HG03139 (cell line): ENCODE measurements at regions not wholly inside any gene's neighbourhood (a gene's known extent, or its start where the extent isn't known, plus 50 kb on each side); places are given as distances from the start of the nearest gene placed in this dataset.
"Not testable (repeated sequence)": the region's sequence is repeated elsewhere in the genome, so short reads cannot be mapped to it uniquely, and the experiment has no call there.

Source experiments
- ATAC-seq: cut with Tn5 transposase; IDR thresholded peaks from one replicate; pipeline ENCODE4 v1.9.1; 2021; ENCODE audit not compliant: unreplicated experiment

DNA sequence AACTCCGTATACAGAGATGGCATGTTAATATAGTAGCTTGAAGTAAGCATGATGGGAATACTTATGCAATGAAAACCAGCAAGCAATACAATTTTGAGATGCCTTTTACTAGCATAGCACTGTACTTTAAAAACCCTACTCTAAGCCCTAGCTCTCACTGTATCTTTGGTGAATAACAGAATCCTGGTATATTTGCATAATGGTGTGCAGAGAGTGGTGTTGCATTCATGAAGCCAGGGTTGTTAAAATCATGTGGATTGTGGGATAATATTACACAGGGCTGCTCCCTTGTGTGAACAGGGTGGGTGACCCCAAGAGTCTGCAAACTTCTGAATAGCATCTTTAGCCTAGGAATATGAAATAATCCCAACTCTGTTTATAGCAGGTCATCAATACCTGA, 105.2 kb upstream of the BMP2 start:
- no peak for ATAC-seq

DNA sequence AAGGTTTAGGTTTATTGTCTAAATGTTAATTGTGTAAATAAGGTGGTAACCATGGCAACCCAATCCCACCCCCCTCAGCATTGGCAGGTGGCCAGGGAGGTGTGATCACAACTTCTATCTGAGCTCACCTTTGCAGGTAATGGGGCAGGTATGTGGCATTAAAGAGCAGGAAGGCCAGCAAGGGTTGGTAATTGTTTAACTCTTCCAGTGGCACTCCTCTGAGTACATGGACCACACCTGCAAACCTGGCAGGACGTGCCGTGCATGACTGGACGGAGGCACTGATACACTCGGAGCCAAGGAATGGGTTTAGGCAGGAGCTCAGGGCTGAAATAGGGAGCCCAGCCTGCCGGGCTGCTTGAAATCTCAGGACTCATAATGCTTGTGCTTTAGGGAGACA, 107.0 kb upstream of the BMP2 start:
- ATAC-seq: no peak

DNA sequence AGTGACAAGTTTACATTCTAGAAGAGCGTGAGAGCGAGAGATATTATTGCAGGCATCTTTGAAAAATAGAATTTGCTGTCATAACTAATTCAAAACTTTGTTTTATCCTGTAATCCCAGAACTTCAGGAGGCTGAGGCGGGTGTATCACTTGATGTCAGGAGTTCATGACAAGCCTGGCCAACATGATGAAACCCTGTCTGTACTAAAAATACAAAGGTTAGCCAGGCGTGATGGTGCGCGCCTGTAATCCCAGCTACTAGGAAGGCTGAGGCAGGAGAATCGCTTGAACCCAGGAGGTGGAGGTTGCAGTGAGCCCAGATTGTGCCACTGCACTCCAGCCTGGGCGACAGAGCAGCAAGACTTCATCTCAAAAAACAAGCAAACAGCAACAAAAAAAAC, 108.6 kb upstream of the BMP2 start:
- not testable (repeated sequence) for ATAC-seq

DNA sequence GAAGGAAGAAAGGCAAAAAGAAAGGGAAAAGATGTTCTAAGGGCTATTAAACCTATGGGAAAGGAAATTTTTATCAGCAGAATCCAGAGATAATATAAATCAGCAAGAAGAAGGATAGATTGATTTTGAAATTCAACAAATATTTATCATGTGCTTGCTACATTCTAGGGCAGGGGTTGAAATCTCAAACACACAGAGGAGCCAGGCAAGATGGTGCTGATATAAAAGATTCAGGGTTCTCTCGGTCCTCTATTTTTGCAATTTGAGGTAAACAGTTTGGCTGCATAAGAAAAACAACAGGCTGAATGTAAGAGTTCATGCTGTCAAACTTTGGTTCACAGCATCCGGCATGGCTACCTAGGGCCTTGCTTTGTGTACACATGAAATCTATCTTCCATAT, 109.6 kb upstream of the BMP2 start:
- ATAC-seq: no peak

DNA sequence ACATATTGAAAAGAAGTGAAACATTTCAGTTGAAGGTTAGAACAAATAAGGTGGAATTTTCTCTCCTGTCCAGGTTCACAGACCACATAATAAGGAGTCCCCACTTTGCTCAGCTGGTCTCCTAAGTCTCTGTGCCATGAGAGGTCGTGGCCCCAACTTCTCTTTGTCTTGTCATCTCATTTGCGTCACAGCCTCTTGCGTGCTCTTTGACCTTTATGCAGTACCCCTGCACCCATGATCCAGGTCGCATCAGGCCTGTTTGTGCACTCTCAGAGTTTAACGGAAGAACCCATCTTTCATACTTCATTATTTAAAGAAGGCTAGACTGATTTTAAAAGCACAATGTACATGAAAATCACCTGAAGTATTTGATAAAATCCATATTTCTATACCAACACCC, 110.4 kb upstream of the BMP2 start:
- ATAC-seq: no peak

DNA sequence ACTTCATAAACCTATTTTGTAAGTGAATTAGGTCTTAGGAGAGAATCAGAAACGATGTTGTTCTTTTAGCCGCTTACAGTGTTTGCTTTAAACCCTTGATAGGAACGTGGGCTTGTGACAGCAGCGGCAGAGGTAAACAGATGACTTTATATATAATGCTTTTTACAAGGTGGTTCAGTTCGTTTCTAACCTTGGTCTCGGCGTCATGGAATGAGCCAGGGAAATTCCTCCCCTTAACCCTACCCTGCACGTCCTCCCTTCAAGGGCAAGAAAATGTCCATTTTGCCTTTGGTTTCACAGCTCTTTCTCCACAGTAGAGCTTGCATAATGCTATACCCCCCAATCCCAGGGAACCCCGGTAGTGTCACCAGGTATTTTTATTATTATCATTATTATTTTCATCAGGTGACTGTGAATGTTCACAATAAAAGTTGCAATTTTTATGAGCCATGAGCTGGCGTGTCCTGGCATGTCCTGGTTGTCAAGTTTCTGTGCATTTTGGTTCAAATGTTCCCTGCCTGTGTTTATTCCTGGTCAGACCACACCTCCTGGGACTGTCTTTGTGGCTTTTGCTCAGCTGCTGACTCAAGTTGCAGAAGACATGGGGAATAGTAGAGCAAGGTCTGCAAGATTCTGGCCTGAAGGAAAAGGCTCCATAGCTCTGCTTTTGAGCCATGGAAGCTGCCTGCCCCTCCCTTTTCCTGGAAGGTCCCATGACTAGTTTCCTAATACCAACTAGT, 112.8 kb upstream of the BMP2 start:
- ATAC-seq: no peak

DNA sequence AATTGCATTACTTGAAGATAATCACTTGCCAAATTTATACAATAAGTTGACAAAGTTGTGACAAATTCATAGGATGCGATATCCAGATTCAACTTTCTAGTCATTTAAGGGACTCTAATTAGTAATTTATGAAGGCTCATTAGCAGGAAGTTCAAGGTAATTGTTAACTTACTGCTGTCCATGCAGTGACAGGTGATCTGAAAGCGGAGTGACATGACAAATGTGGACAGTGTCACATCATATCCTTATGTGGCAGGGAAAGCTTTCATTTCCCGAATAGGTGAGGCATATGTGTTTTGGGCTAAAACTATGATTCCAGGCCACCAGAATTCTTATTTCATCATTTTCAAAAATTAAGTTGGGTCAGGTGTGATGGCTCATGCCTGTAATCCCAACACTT, 115.9 kb upstream of the BMP2 start:
- peak; percentile 82 for ATAC-seq

DNA sequence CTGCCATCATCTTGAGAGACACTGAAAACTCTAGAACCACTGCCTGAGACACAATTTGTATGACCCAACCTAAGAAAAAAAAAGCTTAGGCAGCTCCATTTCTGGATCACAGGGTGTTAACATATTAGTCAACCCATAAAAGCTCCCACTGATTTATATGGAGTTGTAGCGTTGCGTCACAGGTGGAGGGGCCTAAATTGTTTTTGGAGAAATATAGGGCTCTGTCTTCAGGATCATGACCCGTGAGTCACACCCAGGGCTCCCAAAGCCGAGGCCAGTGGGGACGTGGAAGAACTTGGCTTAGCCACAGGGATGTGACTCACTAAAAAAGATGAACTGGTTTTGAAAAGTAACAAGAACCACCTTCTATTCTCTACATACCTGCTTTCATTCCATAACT, 116.5 kb upstream of the BMP2 start:
- ATAC-seq: no peak

DNA sequence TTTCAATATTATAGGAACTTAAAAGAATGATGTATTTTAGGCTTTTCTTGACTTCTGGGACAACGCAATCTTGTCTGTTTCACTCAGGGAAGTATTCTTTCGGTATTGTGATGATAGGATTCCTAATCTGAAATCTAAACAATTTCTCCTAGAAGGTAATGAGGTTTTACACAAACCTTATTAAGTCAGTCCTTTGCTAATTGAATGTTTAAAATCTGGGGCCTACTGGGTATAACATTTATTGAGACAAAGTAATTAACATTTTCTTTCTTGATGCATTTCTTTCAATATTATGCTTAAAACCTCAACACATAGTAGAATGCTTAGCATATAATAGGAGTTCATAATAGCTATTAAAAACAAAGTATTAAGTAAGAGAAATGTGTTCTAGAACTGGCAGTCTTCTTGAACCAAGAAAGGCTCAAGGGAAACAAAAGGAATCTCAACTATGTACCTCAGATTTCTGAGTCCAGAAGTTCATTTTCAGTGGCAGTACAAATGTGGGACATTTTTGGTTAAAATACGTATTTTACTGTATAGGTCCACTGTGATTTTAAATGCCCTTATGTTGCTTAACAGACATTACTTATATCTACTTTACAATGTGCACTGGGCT, 121.4 kb upstream of the BMP2 start:
- no peak for ATAC-seq

DNA sequence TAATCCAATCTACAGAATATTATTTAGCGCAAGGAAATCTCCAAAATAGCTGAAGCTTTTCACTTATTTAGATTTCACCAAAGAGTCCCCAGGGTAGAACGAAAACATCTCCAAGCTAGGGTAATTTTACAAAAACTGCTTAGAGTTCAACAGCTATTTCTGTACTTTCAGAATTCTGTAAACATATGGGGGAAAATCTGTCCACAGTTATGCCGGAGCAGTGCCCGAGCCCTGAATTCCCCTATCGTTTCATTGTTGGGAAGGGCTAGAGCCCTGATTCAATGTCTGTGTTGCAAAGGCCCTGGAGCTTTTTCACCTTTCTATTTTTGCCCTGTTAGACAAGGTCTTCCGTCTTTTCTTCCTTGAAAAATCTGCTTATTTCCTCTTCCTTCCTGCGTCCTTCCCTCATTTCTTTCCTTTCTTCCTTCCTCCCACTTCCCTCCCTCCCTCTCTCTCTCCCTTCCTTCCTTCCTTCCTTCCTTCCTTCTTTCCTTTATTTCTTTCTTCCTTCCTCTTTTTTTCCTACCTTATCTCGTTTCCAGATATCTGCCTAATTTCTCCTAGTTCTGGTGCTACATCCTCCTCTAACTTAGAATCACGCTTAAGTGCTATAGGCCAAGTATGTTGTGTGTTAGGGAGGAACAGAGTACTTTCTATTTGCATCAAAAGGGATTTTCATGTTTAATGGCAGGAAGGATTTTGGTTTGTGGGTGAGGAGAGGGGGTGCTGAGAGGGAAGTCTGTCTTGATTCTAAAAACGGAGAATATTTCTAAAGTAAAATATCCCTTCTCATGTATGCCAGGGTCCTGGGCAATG, 122.5 kb upstream of the BMP2 start:
- no peak for ATAC-seq

DNA sequence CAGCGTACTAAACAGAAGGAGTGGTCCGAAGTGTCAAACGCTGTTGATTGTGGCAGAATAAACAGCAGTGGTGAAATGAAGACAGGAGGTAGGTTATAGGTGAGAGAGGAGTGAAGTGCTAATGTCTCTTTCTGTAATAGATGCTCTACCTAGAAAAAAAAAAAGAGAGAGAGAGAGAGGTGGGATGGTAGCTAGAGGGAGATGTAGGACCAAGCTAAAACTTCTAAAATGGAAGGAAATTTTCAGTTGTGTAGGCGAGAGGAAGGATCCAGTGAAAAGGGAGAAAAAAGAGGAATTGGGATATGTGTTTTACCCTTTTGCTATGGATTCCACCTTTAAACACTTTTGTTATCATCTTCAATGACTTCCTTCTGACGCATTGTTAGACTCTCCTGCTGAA, 126.5 kb upstream of the BMP2 start:
- ATAC-seq: no peak

DNA sequence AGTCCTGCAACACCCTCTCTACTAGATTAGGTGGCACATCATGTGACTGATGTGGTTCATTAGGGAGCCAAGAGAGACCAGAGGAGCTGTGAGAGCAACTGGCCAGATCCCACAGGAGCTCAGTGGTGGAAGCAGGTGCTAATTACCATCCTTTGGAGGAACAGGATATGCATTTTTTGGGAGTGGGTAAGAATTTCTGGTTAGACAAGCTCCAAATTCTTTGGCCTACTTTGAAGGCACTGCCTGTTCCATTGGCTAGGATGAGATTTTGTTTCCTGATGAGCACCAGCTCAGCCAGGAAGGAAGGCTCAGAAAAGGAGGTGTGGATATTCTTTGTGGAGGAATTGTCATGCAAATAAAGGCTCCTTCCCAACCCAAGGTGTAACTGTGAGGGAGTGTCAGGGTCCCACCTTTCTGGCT, 130.3 kb upstream of the BMP2 start:
- no peak for ATAC-seq

DNA sequence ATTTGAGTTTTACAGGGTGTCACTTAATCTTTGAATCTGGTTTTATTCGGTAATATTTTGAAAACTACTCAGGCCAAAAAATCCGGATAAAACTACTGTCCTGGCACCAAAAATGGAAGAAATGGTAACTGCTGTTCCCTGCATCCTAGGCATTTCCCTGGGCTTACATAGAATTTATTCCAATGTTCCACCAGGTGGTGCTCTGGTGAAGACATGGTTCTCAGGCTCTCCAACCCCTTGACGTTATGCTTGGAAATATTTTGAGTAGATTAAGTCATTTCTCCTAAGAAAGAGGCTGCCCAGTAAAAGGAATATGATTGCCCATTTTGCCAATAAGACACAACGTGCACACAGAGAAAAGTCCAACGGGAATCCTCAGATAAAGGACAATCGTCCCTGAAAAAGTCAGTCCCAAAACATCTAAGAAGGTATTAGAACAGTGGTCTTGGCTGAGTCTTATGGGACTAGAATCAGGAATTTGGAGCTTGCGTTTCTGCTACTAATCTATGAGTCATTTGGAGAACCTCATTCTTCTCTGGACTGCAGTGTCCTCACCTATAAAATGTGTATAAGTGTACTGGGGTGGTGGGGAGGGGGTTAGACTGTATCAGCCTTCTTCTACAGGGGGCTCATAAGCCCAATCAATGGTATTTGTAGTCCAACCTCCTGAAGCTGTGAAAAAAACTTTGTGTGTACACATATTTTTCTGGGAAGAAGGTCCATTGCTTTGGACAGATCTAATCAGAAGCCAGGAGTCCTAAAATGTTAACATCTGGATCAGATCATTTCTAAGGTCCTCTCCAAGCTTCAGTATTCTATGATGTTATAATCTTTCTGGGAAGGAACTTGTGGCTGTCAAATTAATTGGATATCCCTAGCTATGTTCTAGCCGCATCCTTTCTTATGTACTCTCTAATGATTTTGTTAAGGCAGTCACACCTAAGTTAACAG, 131.0 kb upstream of the BMP2 start:
- peak; percentile 50 for ATAC-seq

DNA sequence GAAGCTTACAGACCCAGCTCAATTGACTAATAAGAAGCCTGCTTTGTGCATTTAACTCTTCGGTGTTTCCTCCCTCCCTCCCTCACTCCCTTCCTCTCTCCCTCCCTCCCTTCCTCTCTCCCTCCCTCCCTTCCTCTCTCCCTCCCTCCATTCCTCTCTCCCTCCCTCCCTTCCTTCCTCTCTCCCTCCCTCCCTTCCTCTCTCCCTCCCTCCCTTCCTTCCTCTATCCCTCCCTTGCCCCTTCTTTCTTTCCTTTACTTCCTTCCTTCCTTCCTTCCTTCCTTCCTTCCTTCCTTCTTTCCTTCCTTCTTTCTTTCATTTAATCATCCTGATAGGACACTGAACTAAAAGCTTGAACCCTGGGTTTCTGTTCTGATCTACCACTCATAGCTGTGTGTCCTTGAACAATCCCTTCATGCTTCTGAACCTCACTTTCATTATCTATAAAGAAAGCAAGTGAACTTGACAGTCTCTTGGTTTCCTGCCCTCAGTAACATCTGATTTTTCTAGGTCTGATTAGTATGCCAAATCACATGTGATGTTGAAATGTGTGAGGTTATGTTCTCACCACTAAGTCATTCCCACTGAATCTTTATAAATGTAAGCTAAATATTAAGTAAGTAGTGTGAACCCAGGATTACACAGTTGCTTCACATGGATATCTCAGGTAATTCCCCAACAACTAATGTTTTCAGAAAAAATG, 132.3 kb upstream of the BMP2 start:
- peak; percentile 39 for ATAC-seq

DNA sequence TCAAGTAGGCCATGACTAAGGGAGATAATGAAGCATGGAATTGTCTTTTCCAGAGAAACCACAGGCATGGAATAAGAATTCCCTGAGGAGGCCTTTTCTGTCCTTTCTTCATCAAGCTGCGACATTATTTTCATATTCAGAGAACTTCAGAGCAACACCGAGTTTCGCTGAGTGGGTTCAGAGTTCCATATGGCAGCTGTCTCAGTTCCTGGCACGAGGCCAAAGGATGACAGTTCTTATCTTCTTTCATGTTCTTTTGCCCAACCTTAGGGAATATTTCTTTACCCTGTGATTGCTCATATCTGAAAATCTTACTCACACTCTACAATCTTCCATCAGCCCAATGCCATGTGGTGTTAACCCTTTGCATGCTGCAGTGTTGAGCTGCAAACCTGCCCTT, 135.3 kb upstream of the BMP2 start:
- no peak for ATAC-seq

DNA sequence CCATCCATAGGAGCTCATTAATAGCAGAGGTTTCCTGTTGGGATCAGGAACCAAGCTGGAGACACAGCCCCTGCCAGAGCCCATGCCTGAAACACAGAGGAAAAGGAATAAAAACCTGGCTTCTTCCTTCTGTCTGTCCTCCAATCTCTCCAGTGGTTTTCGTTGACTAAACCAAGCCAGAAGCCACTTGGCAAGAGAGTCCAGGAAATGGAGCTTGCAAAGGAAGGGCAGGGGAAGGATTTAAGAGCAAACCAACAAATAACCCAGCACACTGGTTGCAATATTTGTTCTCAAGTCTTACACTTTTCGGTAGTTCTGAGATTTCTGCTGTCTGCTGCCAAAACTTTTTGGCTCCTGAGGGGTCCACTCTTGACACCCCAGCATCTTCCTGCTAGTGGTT, 137.0 kb upstream of the BMP2 start:
- ATAC-seq: no peak

DNA sequence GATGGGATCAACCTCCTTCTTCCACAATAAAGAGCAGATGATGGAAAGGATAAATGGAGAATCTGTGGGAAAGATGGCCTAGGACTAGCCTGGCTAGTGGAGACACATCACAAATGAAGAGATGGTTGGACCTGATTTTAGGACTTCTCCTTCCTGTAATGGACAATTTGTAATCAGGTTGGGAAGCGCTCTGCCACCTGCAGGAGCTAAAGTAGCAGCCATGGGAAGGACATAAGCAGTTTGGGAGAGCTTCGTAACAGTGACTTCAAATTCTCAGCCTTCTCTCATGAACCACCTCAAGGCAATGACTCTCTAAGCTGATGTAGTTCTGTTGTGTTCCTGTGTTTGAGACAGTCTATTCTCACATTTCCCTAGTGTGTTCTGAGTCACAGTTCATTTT, 137.9 kb upstream of the BMP2 start:
- ATAC-seq: no peak

DNA sequence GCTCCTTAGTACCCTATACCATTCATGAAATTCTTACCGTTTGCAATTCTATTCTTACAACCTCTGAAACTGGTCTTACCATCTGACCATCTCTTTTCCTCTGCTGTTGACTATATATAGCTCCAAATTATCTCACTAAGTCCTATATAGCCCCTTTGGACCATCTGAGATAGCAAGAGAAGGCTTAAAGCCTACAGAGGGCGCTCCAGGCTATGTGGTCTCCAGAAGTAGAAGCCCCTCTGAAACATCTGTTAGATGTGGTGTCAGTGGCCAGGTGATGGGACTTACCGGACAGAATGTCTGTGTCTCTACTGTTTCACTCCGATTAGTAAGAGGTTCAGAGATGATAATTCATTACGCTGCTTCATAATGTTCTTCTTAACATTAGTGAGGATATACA, 140.7 kb upstream of the BMP2 start:
- ATAC-seq: no peak

DNA sequence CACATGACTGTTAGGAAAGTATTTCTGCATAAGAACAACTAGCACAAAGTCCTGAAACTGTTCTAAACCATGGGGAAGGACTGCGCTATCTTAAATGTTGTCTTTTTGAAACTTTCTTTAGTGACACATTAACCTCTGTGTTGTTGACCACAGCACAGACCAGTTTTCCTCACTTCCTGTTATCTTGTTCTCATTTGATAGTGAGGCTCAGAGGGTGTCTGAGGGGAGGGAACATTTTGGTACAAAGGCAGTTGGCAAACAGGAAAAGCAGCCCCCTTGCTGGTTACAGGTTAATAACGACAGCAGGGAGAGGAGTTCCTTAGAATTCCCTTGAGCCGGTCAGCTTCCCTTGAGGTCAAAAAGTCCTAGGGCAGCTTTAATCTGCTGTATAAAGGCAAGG, 143.5 kb upstream of the BMP2 start:
- ATAC-seq: peak; percentile 99

DNA sequence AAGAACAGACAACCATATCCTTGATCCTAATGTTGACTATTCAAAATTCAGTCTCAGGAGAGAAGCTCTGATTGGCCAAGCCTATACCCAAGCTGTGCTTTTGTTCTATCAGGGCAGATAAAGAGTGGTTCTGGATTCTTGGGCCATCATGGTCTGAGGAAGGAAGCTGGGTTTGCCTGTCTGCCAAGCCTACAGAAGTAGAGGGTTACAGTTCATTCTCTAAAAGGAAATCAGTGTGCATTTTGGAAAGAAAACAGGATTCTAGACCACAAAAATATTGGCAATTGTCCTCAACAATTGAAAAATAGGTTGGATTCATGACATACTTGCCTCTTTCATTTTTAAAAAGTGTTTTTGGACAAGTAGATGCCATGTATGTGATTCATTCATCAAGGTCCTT, 145.4 kb upstream of the BMP2 start:
- ATAC-seq: no peak
